ENCODE measurements at regions not wholly inside any gene's neighbourhood (a gene's known extent, or its start where the extent isn't known, plus 50 kb on each side); places are given as distances from the start of the nearest gene placed in this dataset.
"Not testable (repeated sequence)": the region's sequence is repeated elsewhere in the genome, so short reads cannot be mapped to it uniquely, and the experiment has no call there.

DNA sequence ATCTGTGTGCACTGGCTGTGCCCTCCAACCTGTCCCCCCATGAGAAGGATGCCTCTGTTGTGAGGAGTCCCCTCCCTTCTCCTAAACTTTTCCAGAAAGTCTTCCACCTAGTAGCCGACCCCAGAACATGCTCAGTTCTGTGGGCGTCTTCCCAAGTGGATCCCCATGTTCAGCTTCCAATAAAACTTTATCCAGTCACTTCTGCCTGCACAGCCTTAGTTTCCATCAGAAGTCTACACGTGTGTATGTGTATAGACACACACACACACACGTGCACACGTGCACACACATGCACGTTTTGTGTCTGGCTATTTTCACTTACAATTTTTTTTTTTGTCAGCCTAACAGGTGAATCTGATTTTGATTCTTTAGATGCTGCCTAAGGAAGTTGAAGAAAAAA, 115.1 kb downstream of the RTP5 start:
- DNase-seq, result no peak

DNA sequence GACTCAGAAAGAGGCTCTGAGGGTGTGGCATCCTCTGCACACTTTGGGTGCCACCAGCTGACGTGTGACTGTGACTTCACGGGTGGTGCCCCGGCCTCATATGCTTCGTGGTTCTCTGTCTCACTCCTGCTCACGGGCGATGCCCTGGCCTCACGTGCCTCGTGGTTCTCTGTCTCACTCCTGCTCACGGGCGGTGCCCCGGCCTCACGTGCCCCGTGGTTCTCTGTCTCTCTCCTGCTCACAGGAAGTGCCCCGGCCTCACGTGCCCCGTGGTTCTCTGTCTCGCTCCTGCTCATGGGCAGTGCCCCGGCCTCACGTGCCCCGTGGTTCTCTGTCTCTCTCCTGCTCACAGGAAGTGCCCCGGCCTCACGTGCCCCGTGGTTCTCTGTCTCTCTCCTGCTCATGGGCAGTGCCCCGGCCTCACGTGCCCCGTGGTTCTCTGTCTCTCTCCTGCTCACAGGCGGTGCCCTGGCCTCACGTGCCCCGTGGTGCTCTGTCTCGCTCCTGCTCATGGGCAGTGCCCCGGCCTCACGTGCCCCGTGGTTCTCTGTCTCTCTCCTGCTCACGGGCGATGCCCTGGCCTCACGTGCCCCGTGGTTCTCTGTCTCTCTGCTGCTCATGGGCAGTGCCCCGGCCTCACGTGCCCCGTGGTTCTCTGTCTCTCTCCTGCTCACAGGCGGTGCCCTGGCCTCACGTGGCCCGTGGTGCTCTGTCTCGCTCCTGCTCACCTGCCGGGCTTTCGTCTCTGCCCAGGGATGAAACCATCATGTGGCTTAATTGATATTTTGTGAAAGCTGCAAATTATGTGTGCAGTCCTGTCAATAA, 115.8 kb downstream of the RTP5 start:
- not testable (repeated sequence) for DNase-seq

DNA sequence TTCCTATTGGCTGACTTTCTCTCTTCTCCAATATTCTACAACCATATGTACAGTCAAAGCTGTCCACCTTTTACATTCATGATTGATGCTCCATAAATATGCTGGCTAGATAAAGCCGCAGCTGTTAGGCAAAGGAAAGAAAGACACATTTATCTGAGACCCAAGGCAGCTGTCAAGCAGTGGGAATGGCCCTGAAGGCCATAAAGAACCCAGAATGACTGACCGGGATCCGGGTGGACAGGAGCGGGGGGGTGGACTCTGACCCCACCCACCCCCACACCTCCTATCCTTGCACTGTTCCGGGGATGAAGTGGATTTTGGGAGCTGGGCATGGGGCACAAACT, 116.4 kb downstream of the RTP5 start:
- no peak for DNase-seq

DNA sequence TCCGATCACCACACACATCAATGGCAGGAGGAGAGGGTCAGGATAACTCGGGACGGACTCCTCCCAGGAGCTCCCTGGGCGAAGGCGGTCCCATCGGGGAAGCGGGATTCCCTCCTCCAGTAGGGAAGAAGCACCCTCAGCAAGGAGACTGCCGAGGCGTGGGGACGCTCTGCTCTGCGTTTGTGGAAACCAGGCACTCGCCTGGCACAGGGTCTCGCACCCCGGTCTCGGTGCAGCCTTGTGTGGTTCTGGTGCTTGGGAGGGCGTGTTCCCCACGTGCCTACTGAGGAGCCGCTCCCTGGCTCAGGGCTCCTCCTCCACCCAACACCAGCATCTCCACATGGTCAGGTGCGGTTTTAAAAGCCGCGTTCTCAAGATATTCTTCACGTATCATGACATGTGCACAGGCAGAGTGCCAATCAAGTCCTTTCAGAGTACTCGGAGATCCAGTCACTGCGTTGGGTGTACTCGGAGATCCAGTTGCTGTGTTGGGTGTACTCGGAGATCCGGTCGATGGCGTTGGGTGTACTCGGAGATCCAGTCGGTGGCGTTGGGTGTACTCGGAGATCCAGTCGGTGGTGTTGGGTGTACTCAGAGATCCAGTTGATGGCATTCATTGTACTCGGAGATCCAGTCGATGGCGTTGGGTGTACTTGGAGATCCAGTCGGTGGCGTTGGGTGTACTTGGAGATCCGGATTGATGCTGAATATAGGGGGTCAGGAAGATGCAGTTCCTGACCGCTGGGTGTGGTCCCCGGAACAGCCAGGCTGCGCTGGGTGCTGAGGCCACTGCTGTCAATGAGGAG, 117.5 kb downstream of the RTP5 start:
- no peak for DNase-seq

DNA sequence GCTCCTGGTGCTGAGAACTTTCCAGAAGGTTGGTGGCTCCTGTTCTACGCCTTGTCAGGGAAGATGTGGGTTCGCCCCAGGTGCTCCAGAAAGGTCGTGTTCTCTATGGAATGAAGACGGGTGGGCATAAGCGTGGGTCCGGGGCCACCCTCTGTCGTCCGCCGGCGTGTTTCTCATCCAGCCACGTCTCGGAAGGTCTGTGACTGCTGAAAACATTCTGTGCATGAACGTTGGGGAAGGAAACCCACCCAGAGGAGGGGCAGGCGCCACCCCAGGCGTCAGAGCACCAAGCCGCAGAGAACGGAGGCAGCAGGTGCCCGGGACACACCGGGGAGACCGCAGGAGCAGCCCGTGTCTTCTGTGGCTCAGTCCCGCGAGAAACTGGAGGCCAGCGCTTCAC, 118.2 kb downstream of the RTP5 start:
- DNase-seq, result no peak

DNA sequence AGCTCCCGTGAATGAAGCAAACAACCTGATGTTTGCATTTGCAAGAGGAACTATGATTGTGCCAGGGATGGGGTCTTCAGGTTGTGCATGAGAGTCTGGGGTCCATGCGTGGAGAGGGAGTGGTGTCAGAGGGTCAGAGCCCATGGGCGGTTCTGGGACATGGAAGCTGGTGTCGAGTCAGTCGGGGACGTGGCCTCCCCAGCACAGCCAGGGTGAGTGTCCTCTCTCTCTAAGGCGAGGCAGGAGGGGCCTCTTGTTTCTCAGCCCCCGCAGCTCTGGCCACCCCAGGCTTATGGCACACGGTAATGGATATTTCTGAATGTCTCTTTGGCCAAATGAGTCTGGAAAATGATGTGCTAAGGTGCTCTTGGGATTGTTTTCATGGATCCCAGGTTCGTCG, 118.6 kb downstream of the RTP5 start:
- no peak for DNase-seq

DNA sequence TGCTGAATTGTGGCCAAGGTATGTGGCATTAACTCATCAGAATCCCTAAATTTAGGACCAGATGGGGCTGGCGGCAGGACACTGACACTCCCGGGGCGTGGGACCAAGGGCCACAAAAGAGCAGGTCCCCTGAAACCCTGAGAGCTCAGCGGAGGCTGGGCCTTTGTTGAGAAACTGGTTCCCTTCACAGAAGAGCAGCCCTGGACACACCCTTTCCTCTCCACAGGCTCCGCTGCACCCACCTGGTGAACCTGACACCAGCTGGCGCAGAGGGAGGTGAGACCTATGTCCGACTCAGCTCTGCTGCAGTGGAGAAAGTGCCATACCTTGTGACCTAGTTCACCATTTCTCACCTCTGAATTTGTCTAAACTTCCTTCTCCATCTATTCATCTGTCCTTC, 119.5 kb downstream of the RTP5 start:
- DNase-seq, result peak; percentile 1

DNA sequence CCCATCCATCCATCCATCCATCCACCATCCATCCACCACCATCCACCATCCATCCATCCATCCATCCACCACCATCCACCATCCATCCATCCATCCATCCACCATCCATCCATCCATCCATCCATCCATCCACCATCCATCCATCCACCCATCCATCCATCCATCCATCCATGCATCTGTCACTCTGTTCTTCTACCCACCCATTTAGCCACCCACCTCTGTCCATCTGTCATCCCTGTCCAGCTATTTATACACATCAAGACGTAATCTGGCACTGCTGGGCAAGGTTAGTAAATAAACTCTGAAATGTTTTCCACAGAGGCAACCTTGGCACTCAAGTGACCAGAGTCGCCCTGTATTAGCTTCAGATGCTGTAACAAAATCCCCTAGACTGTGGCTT, 120.9 kb downstream of the RTP5 start:
- DNase-seq, result no peak

DNA sequence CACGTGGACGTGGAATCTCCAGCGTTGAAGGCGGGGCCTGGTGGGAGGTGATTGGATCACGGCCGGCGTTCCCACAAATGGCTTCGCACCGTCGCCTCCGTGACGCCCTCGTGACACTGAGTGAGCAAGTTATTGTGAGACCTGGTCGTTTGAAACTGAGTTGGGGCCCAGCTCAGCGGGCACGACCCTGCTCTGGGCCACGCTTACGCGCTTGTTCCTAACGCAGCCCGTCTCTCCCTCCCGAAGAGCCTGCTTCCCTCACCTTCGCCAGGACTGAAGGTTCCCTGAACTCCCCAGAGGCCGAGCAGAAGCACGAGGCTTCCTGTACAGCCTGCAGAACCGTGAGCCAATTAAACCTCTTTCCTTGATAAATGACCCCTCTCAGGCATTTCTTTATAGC, 121.8 kb downstream of the RTP5 start:
- no peak for DNase-seq

DNA sequence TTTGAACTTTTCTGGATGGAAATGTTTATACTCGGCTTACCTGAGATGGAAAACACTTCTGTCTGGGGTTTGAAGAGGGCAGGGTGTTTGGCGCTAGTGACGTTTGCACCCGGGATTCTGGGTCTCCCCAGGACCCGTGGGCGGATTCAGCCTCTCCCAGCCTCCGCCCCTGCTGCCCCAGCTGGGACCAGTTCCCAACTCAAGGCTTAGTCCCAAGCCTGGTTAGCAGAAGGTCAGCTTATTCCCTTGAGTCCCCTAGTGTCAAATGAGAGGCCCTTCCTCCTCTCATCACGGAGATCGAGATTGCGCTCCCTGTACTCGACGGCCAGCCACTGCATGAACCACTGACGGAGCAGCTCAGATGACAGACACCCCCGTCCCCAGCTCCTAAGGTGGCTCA, 123.2 kb downstream of the RTP5 start:
- DNase-seq, result no peak

DNA sequence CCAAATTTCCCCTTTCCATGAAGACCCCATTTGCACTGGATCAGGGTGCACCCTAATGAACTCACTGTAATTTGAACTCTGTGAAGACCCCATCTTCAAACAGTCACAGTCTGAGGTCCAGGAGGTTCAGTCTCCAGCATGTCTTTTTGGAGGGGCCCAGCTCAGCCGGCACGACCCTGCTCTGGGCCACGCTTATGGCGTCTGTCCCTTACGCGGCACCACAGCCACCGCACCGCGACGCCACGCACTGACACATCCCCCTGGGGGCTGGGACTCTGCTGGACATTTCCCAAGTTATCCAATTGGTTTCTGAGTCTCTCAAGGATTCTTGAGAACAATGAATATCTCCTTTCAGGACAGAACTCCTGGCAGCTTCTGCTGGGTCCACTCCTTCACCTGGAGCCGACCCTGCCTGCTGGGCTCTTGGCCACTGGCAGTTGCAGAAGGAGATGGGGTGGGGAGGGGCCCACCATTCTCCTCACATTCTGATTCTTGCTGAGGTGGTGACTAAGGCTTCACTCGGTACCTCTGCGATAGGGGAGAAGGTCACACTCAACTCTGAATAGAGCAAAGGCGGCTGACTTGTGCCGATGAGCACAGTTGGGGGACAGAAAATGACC, 124.0 kb downstream of the RTP5 start:
- no peak for DNase-seq

DNA sequence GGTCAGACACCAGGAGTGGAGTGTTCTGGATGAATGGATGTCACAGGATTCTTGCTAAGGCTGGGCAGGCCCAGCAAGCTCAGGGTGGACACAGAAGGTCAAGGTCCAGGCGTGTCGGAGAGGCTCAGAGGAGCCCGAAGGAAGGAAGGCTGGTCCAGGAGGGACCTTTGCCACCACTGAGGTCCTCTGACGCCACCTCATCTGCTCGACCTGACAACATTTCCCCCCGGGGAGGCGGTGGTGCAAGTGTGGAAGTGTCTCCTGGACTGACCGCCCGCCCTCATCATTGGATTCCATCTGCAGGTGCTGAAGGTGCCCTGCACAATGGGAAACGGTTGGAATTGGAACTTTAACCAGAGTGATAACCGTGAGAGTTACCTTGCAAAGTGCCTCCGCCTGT, 124.6 kb downstream of the RTP5 start:
- DNase-seq, result no peak

DNA sequence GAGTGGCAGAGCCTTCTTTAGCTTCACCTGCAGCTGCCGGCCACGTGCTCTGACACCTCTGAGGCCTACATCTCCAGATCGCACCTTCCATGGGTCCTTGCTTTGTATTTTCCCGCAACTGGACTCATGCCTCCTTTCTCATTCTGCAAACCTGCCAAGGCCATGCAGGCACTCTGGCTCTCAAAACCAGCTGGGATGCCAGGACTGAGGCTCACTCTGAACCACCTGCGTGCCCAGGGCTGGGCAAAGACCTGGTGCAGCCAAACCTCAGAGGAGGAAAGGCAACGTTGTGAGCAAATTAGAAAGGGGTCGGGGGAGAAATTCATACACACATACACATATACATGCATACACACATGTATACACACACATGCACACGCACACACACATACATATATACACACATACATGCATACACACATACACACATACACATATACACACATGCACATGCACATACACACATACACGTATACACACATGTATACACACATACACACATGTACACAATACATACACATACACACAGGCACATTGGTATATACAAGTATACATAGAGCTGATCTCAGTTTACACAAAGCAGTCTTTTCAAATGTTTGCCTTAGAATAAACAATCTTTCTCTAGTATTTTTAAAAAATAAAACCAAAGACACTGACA, 125.2 kb downstream of the RTP5 start:
- no peak for DNase-seq

DNA sequence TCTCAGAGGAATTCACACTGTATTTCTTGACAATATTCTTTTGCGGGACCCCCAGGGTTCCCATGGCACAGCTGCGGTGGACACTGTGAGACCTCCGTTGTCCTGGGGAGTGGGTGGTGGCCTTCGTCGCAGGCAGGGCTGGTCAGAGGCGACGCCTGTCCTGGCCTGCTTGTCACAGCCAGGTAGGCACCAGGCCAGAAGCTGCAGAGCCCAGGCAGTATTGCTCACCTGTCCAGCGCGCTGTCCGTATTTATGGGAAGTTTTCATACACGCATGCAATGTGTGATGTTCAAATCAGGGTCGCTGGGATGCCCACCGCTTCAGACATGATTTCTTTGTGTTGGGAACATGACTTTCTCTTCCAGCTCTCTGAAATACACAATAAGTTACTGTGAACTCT, 126.6 kb downstream of the RTP5 start:
- no peak for DNase-seq

DNA sequence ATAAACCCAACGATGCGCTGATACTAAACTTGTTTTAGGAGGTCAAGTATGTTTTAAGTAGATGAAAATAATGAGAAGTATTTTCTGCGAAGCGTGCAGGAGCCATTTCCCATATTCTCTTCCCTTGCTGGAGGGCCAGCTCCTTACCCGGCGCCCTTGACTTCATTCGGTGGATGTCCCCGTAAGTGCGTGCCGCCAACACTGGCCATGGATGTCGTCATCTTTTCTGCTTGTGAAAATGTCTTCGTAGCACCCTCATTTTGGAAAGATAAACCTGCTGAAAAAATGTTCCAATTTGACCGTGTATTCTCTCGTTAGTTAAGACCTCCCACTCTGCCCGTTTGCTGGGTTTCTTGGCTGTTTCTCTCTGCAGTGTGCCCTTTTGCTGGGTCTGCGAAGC, 127.5 kb downstream of the RTP5 start:
- no peak for DNase-seq

DNA sequence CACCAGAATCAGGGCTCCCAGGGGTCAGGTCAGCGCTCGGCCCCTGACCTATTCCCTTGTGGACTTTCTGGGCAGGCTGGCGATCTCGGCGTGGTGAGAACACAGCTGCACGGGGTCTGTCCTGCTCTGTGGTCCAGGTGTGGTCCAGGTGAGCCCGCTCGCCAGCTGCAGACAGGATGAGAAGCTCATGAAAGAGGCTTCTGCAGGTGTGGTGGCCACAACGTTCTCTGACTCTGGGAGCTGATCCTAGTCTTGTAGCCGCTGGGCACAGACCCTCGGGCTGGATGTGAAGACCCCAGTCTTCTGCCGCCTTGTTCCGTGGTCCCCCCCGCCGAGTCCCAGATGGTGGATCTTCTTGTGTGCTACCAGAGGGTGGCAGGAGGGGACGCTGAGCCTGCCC, 129.7 kb downstream of the RTP5 start:
- DNase-seq, result no peak

DNA sequence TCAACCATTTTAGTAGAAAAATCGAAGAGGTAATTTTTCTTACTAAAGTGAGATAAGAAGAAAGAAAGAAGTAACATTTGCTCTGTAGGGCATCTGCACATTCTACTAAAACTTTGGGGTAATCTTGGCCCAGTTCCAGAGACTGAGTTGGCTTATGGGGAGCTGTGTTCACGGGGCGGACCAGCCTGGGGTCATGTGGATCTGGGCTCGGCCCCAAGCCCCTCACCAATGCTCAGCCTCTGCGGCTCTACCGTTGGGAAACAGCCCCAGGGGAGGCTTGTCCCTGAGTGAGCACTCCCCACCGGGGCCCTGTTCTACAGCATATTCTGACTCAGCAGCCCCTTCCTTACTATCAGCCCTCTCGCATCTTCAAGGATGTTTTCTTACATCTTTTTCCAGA, 132.3 kb downstream of the RTP5 start:
- no peak for DNase-seq

DNA sequence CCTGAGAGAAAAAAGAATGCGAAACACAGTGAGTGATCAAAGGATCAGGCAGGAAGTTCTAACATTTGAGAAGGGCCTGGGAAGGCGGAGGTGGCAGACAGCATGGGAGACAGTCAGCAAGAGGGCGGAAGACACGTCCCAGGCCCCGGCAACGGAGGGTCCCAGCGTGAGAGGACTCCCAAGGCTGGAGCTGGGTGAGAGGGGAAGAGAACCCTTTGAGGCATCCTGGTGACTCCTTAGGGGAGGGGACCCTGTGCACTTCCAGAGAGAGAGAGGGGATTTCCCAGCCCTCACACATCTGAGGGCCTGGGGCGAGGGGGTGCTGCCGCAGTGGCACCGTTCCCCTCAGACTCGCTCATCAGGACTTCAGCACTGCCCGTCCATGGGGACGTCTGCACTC, 133.4 kb downstream of the RTP5 start:
- DNase-seq, result no peak

DNA sequence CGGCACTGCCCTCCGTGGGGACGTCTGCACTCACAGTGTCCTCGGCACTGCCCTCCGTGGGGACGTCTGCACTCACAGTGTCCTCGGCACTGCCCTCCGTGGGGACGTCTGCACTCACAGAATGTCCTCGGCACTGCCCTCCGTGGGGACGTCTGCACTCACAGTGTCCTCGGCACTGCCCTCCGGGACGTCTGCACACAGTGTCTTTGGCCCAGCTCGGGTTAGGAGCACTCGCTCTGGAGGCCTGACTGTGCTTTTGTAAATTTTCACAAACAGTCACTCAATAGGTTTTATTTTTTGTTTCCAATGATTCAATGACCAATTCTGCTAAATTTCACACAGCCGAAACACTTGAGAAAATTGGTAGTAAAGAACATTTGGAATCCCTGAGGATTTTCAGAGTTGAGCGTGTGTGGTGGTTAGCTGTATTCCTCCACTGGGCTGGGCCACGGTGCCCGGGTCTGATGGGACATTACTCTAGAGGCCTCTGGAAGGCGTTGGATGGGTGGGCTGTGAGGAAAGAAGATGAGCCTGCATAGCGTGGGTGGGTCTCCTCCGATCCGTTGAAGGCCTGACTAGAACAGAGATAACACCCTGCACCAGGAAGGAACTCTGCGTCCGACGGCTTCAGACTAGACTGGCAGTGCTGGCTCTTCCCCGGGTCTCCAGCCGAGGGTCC, 134.8 kb downstream of the RTP5 start:
- no peak for DNase-seq

DNA sequence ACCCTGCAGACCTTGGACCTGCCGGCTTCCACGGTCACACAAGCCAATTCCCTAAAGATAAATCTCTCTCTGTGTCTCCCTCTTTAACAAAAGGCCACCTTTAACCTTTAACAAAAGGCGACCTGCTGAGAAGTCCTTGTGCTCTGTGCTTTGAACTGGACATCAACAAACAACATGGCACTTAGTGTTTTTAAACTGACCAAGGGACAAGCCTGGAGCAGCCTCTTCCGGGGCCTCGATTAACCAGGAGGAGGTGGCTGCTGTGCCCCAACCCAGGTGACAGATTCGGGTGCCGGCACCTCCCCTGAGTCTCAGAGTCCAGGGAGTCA, 135.3 kb downstream of the RTP5 start:
- DNase-seq, result no peak

DNA sequence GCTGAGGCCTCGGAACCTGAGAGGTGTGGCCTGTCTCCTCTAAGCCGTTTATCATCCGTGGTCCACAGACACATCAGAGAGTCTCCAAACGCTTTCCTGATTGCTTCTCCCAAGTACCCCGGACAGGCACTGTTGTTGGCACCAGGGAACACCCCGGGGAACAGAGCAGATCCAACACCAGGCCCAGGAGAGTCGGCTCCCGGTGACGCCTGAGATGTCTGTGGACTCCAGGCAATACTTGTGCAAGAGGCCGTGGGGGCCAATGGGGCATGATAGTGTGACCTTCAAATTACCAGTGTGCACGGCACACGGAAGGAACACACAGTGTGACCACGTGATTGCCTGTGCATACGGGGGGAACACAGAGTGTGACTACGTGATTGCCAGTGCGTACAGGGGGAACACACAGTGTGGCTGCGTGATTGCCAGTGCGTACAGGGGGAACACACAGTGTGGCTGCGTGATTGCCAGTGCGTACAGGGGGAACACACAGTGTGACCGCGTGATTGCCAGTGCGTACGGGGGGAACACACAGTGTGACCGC, 136.6 kb downstream of the RTP5 start:
- not testable (repeated sequence) for DNase-seq

DNA sequence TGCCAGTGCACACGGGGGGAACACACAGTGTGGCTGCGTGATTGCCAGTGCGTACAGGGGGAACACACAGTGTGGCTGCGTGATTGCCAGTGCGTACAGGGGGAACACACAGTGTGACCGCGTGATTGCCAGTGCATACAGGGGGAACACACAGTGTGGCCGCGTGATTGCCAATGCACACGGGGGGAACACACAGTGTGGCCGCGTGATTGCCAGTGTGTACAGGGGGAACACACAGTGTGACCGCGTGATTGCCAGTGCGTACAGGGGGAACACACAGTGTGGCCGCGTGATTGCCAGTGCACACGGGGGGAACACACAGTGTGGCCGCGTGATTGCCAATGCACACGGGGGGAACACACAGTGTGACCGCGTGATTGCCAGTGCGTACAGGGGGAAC, 139.4 kb downstream of the RTP5 start:
- not testable (repeated sequence) for DNase-seq

DNA sequence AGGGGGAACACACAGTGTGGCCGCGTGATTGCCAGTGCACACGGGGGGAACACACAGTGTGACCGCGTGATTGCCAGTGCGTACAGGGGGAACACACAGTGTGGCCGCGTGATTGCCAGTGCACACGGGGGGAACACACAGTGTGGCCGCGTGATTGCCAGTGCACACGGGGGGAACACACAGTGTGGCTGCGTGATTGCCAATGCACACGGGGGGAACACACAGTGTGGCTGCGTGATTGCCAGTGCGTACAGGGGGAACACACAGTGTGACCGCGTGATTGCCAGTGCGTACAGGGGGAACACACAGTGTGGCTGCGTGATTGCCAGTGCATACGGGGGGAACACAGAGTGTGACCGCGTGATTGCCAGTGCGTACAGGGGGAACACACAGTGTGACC, 140.3 kb downstream of the RTP5 start:
- DNase-seq, result not testable (repeated sequence)

Measured in NCI-H510A treated with DMSO at 0.1 percent for 48 hours (cell line).